IPS-15b (cell line): ENCODE measurements at regions not wholly inside any gene's neighbourhood (a gene's known extent, or its start where the extent isn't known, plus 50 kb on each side); places are given as distances from the start of the nearest gene placed in this dataset.
"Not testable (repeated sequence)": the region's sequence is repeated elsewhere in the genome, so short reads cannot be mapped to it uniquely, and the experiment has no call there.

ENCODE experiments used
- H3K27me3 ChIP-seq: one replicate; pipeline ENCODE4 v1.6.1; 2013; ENCODE audit warnings: low read length; ENCODE audit not compliant: control insufficient read depth, insufficient read depth
- H3K36me3 ChIP-seq: one replicate; pipeline ENCODE4 v1.6.1; 2013; ENCODE audit warnings: low read length; ENCODE audit not compliant: control insufficient read depth, insufficient read depth
- H3K4me1 ChIP-seq: one replicate; pipeline ENCODE4 v1.6.1; 2013; ENCODE audit warnings: mild to moderate bottlenecking, low read length; ENCODE audit not compliant: control insufficient read depth, insufficient read depth
- H3K4me3 ChIP-seq: one replicate; pipeline ENCODE4 v1.5.1; 2013; ENCODE audit warnings: low read depth, low read length
- H3K9ac ChIP-seq: one replicate; pipeline ENCODE4 v1.6.1; 2013; ENCODE audit warnings: low read depth, mild to moderate bottlenecking, low read length
- H3K9me3 ChIP-seq: one replicate; pipeline ENCODE4 v1.6.1; 2013; ENCODE audit warnings: mild to moderate bottlenecking, low read length; ENCODE audit not compliant: control insufficient read depth, insufficient read depth

DNA sequence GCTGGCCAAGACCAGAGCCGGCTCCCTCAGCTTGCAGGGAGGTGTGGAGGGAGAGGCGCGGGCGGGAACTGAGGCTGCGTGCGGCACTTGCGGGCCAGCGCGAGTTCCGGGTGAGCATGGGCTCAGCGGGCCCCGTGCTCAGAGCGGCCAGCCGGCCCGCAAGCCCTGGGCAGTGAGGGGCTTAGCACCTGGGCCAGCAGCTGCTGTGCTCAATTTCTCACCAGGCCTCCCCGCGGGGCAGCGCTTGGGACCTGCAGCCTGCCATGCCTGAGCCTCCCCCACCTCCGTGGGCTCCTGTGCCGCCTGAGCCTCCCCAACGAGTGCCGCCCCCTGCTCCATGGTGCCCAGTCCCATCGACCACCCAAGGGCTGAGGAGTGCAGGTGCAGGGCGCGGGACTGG is 369.2 kb upstream of the NRG3 start:
- H3K36me3 ChIP-seq, H3K27me3 ChIP-seq: not testable (repeated sequence)

DNA sequence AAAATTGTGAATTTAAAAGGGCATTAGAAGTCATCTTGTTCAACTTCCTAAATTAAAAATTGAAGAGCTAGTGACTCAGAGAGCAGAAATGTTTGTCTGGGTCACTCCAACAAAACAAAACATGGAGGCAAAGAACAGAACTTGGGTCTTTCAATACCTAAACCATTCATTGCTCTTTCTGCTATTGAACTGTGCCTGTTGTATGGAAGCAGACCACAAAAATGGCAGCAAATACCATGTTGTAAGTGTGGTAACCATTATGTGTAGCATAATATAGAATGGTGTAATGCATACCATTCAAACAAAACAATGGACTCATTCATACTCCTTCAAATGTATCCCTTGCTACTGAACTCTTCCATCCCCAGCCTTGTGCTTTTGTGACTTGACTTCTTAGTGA is 360.2 kb upstream of the NRG3 start:
- Histone ChIP-seq H3K4me1 (no peaks in the 10 kb centered on the region), H3K36me3 (no peaks in the 10 kb centered on the region), H3K9ac (no peak overlapping the region), H3K9me3 (peaks cover 5% of the 10 kb centered on the region), H3K4me3 (no peak overlapping the region), H3K27me3 (no peaks in the 10 kb centered on the region)

More for the DNA sequence above, 369.2 kb upstream of the NRG3 start:
- not testable (repeated sequence) for H3K9me3 ChIP-seq, H3K4me3 ChIP-seq, H3K4me1 ChIP-seq, H3K9ac ChIP-seq

DNA sequence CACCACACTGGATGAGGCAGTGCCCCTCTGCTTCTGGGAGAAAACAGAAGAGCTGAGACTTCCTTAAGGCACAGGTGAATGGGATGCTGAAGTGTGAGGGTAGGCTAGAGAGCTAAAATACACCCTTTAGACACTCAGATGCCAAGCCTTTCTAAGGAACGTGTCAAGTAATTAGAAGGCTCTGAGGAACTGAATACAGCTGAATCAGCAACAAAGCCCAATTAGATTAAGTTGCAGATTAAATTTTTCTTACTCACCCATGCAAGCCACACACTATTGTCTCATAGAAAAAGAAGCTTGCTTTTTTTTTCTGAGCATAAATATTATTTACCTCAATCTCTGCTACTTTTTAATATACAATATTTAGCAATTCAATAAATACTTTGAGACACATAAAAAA is 354.3 kb upstream of the NRG3 start:
- no peak overlapping the region for H3K4me3 ChIP-seq
- no peaks in the 10 kb centered on the region for H3K9me3 ChIP-seq
- no peaks in the 10 kb centered on the region for H3K4me1 ChIP-seq
- H3K27me3 ChIP-seq = no peaks in the 10 kb centered on the region
- H3K9ac ChIP-seq = no peak overlapping the region
- no peaks in the 10 kb centered on the region for H3K36me3 ChIP-seq

DNA sequence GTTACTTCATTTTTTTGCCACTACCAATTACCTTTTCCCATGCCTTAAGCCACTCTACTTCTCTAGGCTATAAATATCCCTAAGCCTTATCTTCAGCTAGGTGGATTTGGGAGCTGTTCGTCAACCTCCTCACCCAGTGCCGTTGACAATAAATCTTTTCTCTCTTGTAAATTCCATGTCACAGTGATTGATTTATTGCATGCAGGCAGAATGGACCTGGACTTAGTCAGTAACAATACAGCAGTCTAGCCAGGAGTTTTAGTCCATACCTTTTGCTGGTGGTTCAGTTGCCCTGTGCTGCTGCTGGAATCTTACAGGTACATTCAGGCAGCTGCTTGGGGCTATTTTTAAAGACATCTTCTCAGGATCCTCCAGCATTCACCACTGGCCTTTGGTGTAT is 350.5 kb upstream of the NRG3 start:
- no peaks in the 10 kb centered on the region for H3K4me1 ChIP-seq
- peaks cover 4% of the 10 kb centered on the region for H3K9me3 ChIP-seq

DNA sequence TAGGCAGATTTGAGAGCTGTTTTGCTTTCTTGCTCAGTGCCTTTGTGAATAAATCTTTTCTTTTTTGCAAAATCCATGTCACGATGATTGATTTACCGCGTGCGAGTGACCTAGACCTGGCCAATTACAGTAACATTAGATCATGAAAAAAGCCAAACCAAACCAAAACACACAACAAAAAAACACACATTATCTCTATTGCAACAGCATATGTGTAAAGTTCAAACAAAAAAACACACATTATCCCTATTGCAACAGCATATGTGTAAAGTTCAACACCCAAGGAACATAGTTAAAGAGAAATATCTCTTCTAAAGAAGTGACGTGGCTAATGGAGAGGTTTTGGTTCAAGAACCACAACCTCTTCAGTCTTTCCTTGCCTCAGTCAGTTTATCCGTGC is 342.6 kb upstream of the NRG3 start:
- Histone ChIP-seq H3K27me3 (no peaks in the 10 kb centered on the region), H3K36me3 (no peaks in the 10 kb centered on the region), H3K9me3 (no peaks in the 10 kb centered on the region), H3K9ac (no peak overlapping the region), H3K4me1 (no peaks in the 10 kb centered on the region), H3K4me3 (no peak overlapping the region)

More for the DNA sequence above, 350.5 kb upstream of the NRG3 start:
- no peak overlapping the region for H3K4me3 ChIP-seq
- no peak overlapping the region for H3K9ac ChIP-seq
- no peaks in the 10 kb centered on the region for H3K36me3 ChIP-seq
- H3K27me3 ChIP-seq = no peaks in the 10 kb centered on the region

DNA sequence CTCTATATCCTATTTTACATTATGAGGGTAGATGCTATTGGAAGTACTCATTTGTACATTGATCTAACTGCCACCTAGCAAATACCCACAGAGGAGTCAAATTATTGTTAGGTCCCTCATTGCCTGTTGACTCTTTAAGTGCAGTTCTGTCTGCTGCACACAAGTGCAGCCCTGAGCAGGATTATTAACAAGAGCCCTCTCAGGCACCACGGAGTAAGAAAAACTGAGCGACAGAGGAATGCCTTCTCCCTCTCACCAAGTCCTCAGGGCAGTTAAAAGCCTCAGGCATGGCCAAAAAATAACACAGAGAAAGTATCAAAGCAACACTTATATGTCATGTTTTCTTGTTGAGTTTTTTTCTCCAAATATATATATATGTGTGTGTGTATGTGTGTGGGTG is 340.0 kb upstream of the NRG3 start:
- no peaks in the 10 kb centered on the region for H3K4me1 ChIP-seq
- H3K9ac ChIP-seq = no peak overlapping the region
- no peaks in the 10 kb centered on the region for H3K36me3 ChIP-seq
- H3K4me3 ChIP-seq = no peak overlapping the region
- H3K9me3 ChIP-seq = no peaks in the 10 kb centered on the region
- no peaks in the 10 kb centered on the region for H3K27me3 ChIP-seq

DNA sequence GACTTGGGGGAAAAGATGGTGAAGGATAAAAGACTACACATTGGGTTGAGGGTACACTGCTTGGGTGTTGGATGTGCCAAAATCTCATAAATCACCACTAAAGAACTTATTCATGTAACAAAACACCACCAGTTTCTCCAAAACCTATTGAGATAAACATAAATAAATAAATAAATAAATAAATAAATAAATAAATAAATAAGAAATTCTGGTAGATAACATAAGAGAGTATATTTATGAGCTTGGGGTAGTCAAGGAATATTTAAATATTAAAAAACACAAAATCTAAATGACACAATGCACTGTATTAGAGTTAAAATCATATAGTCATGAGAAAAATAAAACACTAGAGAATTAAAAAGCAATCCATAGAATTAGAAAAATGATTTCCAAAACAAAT is 333.5 kb upstream of the NRG3 start:
- no peaks in the 10 kb centered on the region for H3K27me3 ChIP-seq
- H3K36me3 ChIP-seq = no peaks in the 10 kb centered on the region
- H3K4me1 ChIP-seq = no peaks in the 10 kb centered on the region
- no peak overlapping the region for H3K9ac ChIP-seq
- no peak overlapping the region for H3K4me3 ChIP-seq
- no peaks in the 10 kb centered on the region for H3K9me3 ChIP-seq

DNA sequence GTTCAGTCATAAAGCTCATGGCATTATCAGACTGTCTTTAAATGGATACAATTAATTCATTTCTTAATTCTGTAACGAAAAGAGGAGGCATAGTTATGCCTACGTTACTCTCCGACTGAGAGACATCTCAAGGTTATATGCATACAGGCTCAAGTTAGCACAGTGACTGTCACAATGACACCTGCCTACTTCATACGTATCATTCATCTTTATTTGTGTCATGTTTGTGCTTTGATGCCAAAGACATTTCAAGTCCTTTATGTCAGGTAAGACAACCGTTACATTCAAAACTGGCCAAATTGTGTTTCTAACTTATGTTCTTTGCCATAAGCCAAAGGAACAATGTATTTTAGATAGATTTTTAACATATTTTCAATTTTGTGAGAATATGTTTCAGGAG is 328.8 kb upstream of the NRG3 start:
- Histone ChIP-seq H3K9ac (no peak overlapping the region), H3K27me3 (no peaks in the 10 kb centered on the region), H3K9me3 (no peaks in the 10 kb centered on the region), H3K36me3 (no peaks in the 10 kb centered on the region), H3K4me3 (no peak overlapping the region), H3K4me1 (no peaks in the 10 kb centered on the region)

DNA sequence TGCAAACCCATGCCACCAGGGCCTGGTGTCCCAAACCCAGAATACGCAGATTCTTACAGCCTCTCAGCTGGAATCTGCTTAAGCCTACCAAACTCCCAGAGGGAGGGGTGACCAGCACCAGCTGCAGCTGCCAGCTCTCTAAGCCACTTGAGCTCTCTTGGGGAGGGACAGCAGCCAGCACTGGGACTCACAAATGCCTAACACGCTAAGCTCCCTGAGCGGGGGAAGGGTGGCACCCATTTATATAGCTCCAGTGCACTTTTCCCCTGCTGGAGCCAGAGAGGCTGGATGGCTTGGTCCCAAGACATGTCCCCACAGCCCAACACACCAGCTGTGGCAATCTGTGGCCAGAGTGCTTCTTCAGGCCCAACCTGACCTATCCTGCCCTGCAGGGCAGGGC is 326.8 kb upstream of the NRG3 start:
- no peak overlapping the region for H3K9ac ChIP-seq
- H3K36me3 ChIP-seq = no peaks in the 10 kb centered on the region
- H3K4me1 ChIP-seq = no peaks in the 10 kb centered on the region
- H3K4me3 ChIP-seq = no peak overlapping the region
- H3K27me3 ChIP-seq = no peaks in the 10 kb centered on the region
- H3K9me3 ChIP-seq = no peaks in the 10 kb centered on the region

DNA sequence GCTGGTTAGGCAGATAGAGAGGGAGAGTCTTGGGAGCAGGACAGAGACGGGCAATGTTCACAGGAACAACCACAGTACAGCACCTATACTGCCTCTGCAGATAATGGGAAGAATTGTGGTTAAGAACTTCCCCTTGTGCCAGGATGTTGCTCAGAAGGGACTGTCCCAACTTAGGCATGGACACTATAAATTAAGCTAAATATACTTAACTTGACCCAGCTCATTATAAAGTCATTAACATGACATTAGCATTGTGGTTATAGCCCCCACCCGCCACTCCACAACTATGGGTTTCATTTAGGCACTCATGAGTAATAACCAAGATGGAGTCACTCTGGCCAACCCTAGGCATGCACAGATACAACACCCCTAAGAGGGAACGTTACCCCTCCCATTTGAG is 310.9 kb upstream of the NRG3 start:
- H3K36me3 ChIP-seq = no peaks in the 10 kb centered on the region
- no peaks in the 10 kb centered on the region for H3K9me3 ChIP-seq
- H3K4me3 ChIP-seq = no peak overlapping the region
- no peaks in the 10 kb centered on the region for H3K4me1 ChIP-seq
- H3K27me3 ChIP-seq = no peaks in the 10 kb centered on the region
- H3K9ac ChIP-seq = no peak overlapping the region

DNA sequence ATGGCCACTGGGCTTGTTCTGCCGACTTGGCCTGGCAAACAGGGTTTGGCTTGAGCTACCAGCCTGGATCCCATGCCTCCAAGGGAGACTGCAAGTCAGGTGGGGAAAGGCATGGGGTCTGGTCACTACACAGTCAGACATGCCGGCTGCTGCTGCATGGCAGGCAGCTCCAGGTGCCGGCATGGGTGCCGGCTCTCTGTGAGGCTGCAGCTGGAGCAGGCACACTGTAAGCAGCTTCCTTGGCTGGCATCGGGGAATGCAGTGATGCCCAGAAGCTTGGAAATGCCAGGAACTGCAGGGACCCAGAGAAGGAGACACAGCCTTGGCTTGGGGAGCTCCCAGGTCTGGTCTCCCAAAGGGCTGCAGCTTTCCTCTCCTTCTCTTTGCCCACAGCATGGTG is 305.5 kb upstream of the NRG3 start:
- Histone ChIP-seq H3K9me3 (no peaks in the 10 kb centered on the region), H3K4me3 (no peak overlapping the region), H3K27me3 (no peaks in the 10 kb centered on the region), H3K36me3 (no peaks in the 10 kb centered on the region), H3K4me1 (no peaks in the 10 kb centered on the region), H3K9ac (no peak overlapping the region)

DNA sequence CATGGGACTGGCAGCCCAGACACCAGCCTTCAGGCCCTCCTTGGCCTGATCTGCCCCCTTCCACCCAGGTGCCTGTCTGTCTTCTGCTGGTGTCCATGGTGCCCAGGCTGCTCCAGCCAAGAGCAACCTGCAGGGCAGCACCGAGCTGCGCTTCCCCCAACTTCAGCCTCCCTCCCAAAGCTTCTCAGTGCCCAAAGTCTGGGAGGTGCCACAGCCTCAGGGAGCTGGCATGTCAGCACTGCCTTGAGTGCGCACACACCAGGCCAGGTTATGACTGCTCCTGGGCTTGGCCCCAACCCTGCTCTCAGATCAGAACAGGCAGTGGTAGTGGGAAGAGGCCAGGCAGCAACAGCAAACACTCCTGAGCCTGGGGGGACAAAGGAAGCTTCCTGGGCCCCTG is 304.6 kb upstream of the NRG3 start:
- Histone ChIP-seq H3K36me3 (no peaks in the 10 kb centered on the region), H3K4me1 (no peaks in the 10 kb centered on the region), H3K9me3 (no peaks in the 10 kb centered on the region), H3K9ac (no peak overlapping the region), H3K27me3 (no peaks in the 10 kb centered on the region), H3K4me3 (no peak overlapping the region)
